Mesothelial cell of epicardium (in vitro differentiated cells): ENCODE measurements at regions not wholly inside any gene's neighbourhood (a gene's known extent, or its start where the extent isn't known, plus 50 kb on each side); places are given as distances from the start of the nearest gene placed in this dataset.

ENCODE experiments used
- DNase-seq, 2 experiments: peaks; one replicate each; pipeline ENCODE4 v3.0.0; 2021; ENCODE audit warnings: low spot score in 2 of 2; ENCODE audit not compliant: unreplicated experiment in 2 of 2
- H3K27ac Mint-ChIP-seq: 2 replicates; pipeline ENCODE4 v1.8.0; 2021; ENCODE audit warnings: mixed read lengths
- H3K27me3 Mint-ChIP-seq: 2 replicates; pipeline ENCODE4 v1.8.0; 2021; ENCODE audit warnings: low read depth, mixed read lengths
- H3K36me3 Mint-ChIP-seq: 2 replicates; pipeline ENCODE4 v1.8.0; 2021; ENCODE audit warnings: mixed read lengths
- H3K4me1 Mint-ChIP-seq: 2 replicates; pipeline ENCODE4 v1.8.0; 2021; ENCODE audit warnings: mixed read lengths
- H3K4me3 Mint-ChIP-seq: 2 replicates; pipeline ENCODE4 v1.8.0; 2021; ENCODE audit warnings: mild to moderate bottlenecking, moderate library complexity, mixed read lengths
- H3K9me3 Mint-ChIP-seq: 2 replicates; pipeline ENCODE4 v1.8.0; 2021; ENCODE audit warnings: mixed read lengths
- TF ChIP-seq, protein P1 (sequence below): fragments of 200-600 bp; sonication (generic); IDR thresholded peaks from one replicate; pipeline ENCODE4 v1.5.0; 2021; ENCODE audit warnings: antibody characterized with exemption; ENCODE audit not compliant: unreplicated experiment

DNA sequence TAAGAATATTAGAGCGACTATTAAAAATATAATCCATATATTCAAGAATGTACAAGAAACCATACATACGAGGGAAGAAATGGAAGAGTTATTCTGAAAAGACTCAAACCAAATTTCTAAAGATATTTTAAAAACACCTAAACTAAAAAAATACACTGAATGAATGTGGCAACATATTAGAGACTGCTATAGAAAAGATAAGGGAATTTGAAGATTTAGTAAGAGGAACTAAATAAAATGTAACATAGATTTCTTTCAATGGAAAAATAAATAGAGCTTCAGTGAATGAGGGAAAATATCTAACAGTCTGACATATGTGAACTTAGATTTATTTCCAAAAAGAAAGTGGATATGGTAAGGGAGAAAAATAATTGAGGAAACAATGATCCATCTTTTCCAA, 194.9 kb upstream of the STXBP5 start:
- H3K27ac Mint-ChIP-seq, result no peak overlapping the region
- no peaks in the 10 kb centered on the region for H3K4me1 Mint-ChIP-seq
- H3K27me3 Mint-ChIP-seq, result no peaks in the 10 kb centered on the region
- DNase-seq, result no peak
- peaks cover 22% of the 10 kb centered on the region for H3K9me3 Mint-ChIP-seq
- TF ChIP-seq, protein P1, sequence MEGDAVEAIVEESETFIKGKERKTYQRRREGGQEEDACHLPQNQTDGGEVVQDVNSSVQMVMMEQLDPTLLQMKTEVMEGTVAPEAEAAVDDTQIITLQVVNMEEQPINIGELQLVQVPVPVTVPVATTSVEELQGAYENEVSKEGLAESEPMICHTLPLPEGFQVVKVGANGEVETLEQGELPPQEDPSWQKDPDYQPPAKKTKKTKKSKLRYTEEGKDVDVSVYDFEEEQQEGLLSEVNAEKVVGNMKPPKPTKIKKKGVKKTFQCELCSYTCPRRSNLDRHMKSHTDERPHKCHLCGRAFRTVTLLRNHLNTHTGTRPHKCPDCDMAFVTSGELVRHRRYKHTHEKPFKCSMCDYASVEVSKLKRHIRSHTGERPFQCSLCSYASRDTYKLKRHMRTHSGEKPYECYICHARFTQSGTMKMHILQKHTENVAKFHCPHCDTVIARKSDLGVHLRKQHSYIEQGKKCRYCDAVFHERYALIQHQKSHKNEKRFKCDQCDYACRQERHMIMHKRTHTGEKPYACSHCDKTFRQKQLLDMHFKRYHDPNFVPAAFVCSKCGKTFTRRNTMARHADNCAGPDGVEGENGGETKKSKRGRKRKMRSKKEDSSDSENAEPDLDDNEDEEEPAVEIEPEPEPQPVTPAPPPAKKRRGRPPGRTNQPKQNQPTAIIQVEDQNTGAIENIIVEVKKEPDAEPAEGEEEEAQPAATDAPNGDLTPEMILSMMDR, result no peak
- H3K36me3 Mint-ChIP-seq, result no peaks in the 10 kb centered on the region
- H3K4me3 Mint-ChIP-seq, result no peak overlapping the region

DNA sequence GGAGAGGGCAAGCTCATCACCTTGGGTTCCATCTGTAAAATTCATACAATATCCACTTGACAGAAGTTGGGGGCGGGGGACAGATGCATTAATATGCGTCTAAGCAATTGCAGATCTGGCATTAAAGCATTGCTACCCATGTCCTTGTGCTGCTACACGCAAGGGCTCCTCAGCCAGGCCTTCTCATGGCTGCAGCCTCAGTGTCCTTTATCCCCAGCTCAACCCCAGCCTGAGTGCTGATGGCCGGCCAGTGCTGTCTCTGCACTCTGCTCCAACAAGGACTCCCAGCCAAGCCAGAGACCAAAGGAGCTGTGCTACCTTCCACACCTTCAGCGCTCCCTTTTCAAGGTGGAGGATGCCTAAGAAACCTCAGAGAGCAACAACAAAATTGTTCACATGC, 188.5 kb upstream of the STXBP5 start:
- Mint-ChIP-seq H3K4me1 (no peaks in the 10 kb centered on the region), H3K4me3 (no peak overlapping the region), H3K36me3 (no peaks in the 10 kb centered on the region), H3K9me3 (no peaks in the 10 kb centered on the region), H3K27me3 (no peaks in the 10 kb centered on the region), H3K27ac (no peak overlapping the region)
- no peak for DNase-seq
- TF ChIP-seq, protein P1, result no peak

DNA sequence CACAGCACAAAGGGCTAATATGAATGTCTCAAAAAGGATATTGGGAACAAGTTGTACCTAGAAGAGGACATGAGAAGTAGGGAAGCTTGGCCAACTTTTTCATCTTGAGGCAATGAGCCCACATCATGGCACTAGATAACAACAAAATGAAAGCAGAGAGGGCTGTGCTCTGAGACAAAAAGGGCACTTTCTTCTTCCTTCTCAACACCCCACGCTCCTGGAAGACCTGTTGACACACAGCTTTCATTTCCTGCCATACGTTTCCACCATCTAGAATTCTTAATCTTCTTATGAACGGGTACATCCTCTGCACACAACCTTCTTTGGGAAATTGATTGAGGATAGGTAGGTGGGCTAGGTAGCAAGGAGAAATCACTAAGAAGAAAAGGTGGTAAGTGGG, 187.8 kb upstream of the STXBP5 start:
- Mint-ChIP-seq H3K4me3 (no peak overlapping the region), H3K9me3 (no peaks in the 10 kb centered on the region), H3K36me3 (no peaks in the 10 kb centered on the region), H3K27ac (no peak overlapping the region), H3K27me3 (no peaks in the 10 kb centered on the region), H3K4me1 (no peaks in the 10 kb centered on the region)
- no peak for DNase-seq
- TF ChIP-seq, protein P1, result no peak

DNA sequence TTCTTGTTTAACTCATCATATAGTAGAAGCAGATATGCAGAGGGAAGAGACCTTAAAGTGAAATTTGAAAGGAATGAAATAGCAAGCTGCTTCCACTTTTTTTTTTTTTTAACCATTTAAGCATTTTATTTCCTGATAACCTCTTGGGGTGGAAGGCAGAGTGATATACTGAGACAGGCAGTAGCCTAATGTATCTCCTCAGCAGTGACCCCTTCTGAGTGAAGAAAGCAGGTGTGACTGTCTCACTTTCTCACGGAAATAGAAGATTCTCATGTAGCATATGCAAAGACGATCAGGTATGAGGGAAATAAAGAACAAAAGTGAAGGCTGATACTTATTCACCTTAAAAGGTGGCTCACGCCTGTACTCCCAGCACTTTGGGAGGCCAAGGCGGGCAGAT, 187.1 kb upstream of the STXBP5 start:
- TF ChIP-seq, protein P1, result no peak
- no peak for DNase-seq
- H3K4me3 Mint-ChIP-seq, result no peak overlapping the region
- H3K9me3 Mint-ChIP-seq, result no peaks in the 10 kb centered on the region
- no peak overlapping the region for H3K27ac Mint-ChIP-seq
- H3K36me3 Mint-ChIP-seq, result no peaks in the 10 kb centered on the region
- no peaks in the 10 kb centered on the region for H3K27me3 Mint-ChIP-seq
- no peaks in the 10 kb centered on the region for H3K4me1 Mint-ChIP-seq

DNA sequence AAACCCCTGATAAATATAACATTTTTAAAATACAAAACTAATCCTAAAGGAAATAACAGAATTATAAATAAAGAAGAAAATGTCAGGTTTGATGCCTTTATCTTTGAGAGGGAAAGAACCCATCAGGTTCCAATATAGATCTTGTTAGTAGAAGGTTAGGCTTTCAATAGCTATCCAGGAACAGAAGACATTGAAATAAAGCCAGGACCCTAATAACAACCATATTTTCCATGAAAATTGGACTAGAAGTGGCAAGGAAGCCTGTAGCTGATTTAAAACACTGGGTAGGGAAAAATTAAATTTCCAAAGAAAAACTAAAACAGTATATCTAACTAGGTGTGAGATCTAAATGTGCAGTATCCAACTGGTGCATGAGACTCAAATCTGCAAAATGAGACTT, 185.2 kb upstream of the STXBP5 start:
- H3K36me3 Mint-ChIP-seq, result no peaks in the 10 kb centered on the region

More for the DNA sequence above, 185.2 kb upstream of the STXBP5 start:
- H3K4me1 Mint-ChIP-seq, result no peaks in the 10 kb centered on the region
- TF ChIP-seq, protein P1, result no peak
- no peak overlapping the region for H3K4me3 Mint-ChIP-seq
- H3K9me3 Mint-ChIP-seq, result no peaks in the 10 kb centered on the region
- no peak overlapping the region for H3K27ac Mint-ChIP-seq
- H3K27me3 Mint-ChIP-seq, result no peaks in the 10 kb centered on the region
- DNase-seq, result no peak
